ENCODE measurements at regions not wholly inside any gene's neighbourhood (a gene's known extent, or its start where the extent isn't known, plus 50 kb on each side); places are given as distances from the start of the nearest gene placed in this dataset.
"Not testable (repeated sequence)": the region's sequence is repeated elsewhere in the genome, so short reads cannot be mapped to it uniquely, and the experiment has no call there.

- FAIRE-seq; DNase-seq (ENCODE audit: low spot score in 2 of 2): not testable (repeated sequence)
Measured at GRCh38 chr7:1356853-1357252, 102.4 kb downstream of the MICALL2 start.

DNA sequence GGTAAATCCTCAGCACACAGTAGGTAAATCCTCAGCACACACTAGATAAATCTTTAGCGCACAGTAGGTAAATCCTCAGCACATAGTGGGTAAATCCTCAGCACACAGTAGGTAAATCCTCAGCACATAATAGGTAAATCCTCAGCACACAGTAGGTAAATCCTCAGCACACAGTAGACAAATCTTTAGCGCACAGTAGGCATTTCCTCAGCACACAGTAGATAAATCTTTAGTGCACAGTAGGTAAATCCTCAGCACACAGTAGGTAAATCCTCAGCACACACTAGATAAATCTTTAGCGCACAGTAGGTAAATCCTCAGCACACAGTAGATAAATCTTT, 102.0 kb downstream of the MICALL2 start:
- not testable (repeated sequence) for FAIRE-seq; DNase-seq (ENCODE audit: low spot score in 2 of 2)

- DNase-seq (ENCODE audit: low spot score in 2 of 2) (no peak), FAIRE-seq (no peak)
Measured at GRCh38 chr7:1357601-1358271, 101.5 kb downstream of the MICALL2 start.

DNA sequence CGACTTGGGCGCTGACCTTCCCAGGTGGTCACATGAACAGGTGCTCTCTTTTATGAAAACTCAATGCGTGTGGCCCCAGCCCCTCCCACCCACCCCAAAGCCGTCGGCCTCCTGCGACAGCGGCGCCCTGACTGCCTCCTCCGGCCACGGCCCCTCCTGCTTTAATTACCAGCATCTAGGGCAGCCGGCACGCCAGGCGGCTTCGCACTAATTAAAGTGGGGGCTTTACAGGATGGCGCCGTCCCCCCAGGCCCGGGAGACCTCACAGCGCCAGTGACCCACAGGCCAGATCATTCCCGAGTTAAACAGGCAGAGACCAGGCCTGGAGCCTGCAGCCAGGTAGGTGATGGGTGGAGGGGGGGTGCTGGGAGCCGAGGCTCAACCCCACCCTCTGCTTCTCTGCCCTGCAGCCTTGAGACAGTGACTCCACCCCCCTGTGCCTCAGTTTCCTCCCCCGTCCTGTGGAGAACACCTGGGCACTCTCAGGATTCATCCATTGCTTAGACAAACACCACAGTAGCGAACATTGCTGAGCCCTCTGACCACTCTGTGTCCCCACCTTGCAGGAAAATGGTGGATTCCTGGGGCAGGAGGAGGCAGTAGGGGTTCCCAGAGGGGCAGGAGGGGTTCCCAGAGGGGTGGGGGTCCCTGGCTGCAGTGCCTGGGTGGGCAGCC, 100.8 kb downstream of the MICALL2 start:
- FAIRE-seq: no peak
- no peak for DNase-seq (ENCODE audit: low spot score in 2 of 2)

GRCh38 chr7:1359051-1359400, 100.2 kb downstream of the MICALL2 start:
- FAIRE-seq (no peak), DNase-seq (ENCODE audit: low spot score in 2 of 2) (no peak)

DNA sequence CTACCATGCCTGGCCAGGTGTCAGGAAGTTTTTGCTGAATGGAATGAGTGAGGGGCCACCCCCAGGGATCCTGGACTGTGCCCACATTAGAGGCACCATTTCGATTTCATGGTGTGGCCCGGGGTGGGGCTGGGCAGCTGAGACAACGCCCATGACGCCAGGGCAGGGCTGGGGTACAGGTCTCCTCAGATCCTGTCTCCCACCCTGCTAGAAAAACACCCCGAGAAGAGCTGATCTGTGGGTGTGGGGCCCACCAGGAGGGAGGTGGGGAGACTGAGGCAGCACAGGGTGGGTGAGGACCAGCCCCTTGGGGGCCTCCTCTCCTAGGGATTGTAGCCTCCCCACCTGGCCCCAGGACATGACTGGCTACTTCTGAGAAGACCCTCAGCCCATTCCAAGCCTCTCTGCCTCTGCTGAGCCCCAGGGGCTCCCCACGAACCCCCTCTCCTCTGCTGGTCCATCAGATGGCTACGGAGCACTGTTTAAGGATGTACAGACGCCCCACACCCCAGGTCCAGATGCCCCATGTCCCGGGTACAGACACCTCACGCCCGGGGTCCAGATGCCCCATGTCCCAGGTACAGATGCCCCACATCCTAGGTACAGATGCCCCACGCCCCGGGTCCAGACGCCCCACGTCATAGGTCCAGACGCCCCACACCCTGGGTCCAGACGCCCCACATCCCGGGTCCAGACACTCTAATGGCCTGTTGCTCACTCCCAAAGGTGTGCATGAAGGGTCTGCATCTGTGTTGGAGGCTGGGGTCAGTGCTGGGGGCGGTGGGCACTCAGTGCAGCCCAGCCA, 99.4 kb downstream of the MICALL2 start:
- DNase-seq (ENCODE audit: low spot score in 2 of 2): no peak

GRCh38 chr7:1360521-1360971, 98.7 kb downstream of the MICALL2 start:
- no peak for DNase-seq (ENCODE audit: low spot score in 2 of 2)
- no peak for FAIRE-seq

More for the DNA sequence above, 99.4 kb downstream of the MICALL2 start:
- no peak for FAIRE-seq

- FAIRE-seq: no peak
- no peak for DNase-seq (ENCODE audit: low spot score in 2 of 2)
Measured at GRCh38 chr7:1361016-1361755, 98.1 kb downstream of the MICALL2 start.

DNA sequence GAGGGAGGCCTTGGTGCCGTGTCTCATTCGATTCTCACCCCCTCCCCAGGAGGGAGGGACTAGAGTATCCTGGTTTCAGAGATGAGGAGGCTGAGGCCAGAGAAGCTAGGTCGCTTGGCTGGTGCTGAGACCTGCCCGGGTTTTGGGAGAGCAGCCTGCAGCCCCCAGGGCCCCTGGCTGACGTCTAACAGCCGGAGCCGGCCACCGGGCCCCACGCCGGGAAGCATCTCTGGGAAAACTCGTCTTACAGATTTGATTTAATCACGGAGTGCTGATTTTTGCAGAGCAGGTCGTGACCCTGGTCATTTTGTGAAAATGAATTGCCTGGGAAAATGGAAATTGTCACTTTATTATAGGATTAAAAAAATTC, 97.5 kb downstream of the MICALL2 start:
- FAIRE-seq: no peak
- no peak for DNase-seq (ENCODE audit: low spot score in 2 of 2)

GRCh38 chr7:1362301-1362700, 97.0 kb downstream of the MICALL2 start:
- no peak for FAIRE-seq
- DNase-seq (ENCODE audit: low spot score in 2 of 2): no peak

GRCh38 chr7:1364068-1364905, 95.0 kb downstream of the MICALL2 start:
- no peak for FAIRE-seq

DNA sequence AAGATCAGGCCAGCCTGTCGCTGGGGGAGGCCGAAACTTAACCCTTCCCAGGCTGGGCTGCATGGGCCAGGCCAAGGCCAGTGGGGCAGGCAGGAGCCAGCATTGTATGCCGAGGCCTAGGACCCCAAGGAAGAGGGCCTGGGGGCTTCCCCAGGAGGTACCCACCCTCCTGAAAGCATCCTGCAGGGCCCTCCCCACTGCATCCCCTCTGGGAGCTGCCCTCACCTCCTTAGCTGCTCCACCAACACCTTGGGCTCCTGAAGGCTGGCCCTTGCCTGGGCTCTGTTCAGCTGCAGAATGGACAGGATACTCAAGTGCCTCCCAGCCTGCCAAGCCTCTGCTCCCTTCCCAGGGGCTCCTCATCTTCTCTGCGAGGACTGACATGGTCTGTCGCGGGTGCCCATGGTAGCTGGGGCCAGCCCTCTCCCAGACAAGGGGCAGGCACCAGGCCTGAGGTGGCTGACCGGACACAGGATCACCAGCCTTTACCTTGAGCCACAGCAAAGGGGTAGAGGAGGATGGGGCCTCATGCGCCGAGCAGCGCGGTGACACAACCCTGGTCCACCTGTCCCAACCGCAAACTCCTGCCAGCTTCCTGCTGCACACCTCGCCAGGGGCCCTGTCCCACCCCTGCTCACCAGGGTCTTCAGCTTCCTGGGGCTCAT, 94.2 kb downstream of the MICALL2 start:
- DNase-seq (ENCODE audit: low spot score in 2 of 2) (no peak), FAIRE-seq (no peak)

More at GRCh38 chr7:1364068-1364905, 95.0 kb downstream of the MICALL2 start:
- DNase-seq (ENCODE audit: low spot score in 2 of 2): no peak

DNA sequence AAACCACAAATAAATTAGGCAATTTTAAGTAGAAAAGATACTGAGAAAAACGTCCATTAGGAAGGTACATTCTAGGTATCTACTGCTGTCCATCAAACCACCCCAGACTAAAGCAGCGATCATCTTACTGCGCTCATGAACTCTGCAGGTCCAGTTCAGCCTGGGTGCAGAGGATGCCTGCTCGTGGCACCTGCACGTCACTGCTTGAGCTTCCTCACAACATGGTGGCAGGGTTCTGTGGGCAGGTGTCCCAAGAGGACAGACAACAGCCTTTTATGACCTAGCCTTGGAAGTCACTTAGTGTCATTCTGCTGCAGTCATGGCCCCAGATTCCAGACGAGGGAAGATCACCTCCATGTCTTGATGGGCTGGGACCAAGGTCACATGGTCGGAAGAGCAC, 93.4 kb downstream of the MICALL2 start:
- no peak for FAIRE-seq
- no peak for DNase-seq (ENCODE audit: low spot score in 2 of 2)

GRCh38 chr7:1366801-1367405, 92.4 kb downstream of the MICALL2 start:
- no peak for DNase-seq (ENCODE audit: low spot score in 2 of 2)
- no peak for FAIRE-seq

- no peak for DNase-seq (ENCODE audit: low spot score in 2 of 2)
- FAIRE-seq: no peak
Measured at GRCh38 chr7:1367501-1368183, 91.6 kb downstream of the MICALL2 start.

DNA sequence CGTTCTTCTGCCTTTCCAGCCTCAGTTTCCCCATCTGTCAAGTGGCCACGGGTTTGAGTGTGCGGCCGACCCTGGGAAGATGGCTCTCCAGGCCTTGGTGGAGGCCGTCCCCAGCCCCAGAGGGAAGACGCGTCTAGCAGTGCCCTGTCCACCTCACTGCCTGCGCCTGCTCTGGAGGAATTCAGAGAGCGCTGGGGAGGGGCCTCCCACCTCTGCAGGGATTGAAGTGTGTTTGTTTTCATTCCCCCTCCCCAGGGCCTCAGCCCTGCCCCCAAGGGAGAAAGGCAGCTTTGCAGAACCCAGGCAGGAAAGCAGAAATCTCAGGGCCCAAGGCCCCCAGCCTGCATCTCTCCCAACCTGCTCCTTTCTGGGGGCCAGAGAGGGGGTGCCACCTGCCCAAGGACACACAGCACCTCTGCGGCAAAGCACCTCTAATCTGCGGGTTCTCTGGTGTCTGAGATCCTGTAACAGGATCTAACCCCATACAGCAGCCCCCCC, 91.0 kb downstream of the MICALL2 start:
- DNase-seq (ENCODE audit: low spot score in 2 of 2) (no peak), FAIRE-seq (no peak)

DNA sequence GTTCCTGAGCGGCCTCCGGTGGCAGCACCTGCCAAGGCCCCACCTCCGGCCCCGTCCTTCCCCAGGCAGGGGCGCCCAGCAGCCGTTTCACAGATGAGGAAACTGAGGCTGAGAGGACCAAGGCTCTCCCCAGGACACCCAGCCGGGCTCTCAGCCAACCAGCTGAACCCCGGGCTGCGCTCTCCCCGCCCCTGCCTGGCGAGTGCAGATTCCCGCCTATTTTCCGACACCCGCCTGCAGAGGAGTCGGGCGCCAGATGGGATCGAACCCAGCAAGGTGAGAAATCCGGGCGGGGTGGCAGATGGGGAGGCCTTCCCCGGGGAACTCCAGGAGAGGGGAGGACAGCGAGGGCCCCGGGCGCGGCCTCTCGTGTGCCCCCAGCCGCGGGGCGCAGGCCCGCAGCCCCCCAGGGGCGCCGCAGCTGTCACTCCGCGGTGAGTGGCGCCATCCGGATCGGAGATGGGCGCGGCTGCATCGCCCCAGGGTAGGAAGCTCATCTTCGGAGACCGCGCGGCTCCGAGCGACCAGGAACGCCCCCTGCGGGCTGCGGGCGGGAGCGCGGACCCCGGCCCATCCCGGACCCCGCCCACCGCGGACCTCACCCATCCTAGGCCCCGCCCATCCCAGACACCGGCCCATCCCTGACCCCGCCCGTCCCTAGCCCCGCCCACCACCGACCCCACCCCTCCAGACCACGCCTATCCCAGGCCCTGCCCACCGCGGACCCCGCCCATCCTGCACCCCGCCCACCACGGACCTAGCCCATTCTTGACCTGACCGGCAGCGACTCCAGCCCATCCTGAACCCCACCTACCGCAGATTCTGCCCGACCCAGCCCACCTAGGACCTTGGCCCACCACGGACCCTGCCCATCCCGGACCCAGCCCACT, 90.3 kb downstream of the MICALL2 start:
- DNase-seq (ENCODE audit: low spot score in 2 of 2): no peak

More for the DNA sequence above, 90.3 kb downstream of the MICALL2 start:
- no peak for FAIRE-seq

All from frontal cortex (tissue), 3 donors.